ENCODE measurements at regions not wholly inside any gene's neighbourhood (a gene's known extent, or its start where the extent isn't known, plus 50 kb on each side); places are given as distances from the start of the nearest gene placed in this dataset.
"Not testable (repeated sequence)": the region's sequence is repeated elsewhere in the genome, so short reads cannot be mapped to it uniquely, and the experiment has no call there.

DNA sequence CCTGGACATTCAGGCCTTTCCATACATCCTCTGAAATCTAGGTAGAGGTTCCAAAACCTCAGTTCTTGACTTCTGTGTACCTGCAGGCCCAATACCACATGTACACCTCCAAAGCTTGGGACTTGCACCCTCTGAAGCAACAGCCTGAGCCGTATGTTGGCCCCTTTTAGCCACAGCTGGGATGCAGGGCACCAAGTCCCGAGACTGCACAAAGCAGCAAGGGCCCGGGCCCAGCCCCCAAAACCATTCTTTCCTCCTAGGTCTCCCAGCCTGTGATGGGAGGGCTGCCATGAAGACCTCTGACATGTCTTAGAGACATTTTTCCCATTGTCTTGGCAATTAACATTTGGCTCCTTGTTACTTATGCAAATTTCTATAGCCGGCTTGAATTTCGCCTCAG lies 107.4 kb upstream of the FRMD1 start:
- Histone ChIP-seq H3K4me1 (ENCODE audit: low read depth, poor library complexity, severe bottlenecking) (peaks cover 9% of the 10 kb centered on the region), H3K36me3 (ENCODE audit: insufficient read depth) (no peaks in the 10 kb centered on the region)

DNA sequence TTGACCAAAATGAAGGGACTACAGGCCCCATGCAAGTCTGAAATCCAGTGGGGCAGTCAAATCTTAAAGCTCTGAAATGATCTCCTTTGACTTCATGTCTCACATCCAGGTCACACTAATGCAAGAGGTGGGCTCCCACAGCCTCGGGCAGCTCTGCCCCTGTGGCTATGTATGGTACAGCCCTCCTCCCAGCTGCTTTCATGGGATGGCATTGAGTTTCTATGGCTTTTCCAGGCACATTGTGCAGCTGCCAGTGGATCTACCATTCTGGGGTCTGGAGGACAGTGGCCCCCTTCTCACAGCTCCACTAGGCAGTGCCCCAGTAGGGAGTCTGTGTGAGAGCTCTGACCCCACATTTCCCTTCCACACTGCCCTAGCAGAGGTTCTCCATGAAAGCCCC lies 107.0 kb upstream of the FRMD1 start:
- H3K27ac ChIP-seq; H3K4me2 ChIP-seq; H4K20me1 ChIP-seq (ENCODE audit: insufficient read depth); H3K27me3 ChIP-seq (ENCODE audit: insufficient read depth, low read depth); H3K9ac ChIP-seq; H2AFZ ChIP-seq (ENCODE audit: low read depth); H3K36me3 ChIP-seq (ENCODE audit: insufficient read depth); H3K79me2 ChIP-seq (ENCODE audit: insufficient read depth, low read depth); H3K4me3 ChIP-seq (IDR thresholded peaks at IDR 0.05; ENCODE audit: insufficient read depth, low read depth, low read length): not testable (repeated sequence)
- peaks cover 13% of the 10 kb centered on the region for H3K4me1 ChIP-seq (ENCODE audit: low read depth, poor library complexity, severe bottlenecking)

More for the DNA sequence above, 107.4 kb upstream of the FRMD1 start:
- Histone ChIP-seq H3K27ac (no peak overlapping the region), H3K4me2 (no peak overlapping the region), H4K20me1 (ENCODE audit: insufficient read depth) (no peaks in the 10 kb centered on the region), H3K79me2 (ENCODE audit: insufficient read depth, low read depth) (no peaks in the 10 kb centered on the region), H2AFZ (ENCODE audit: low read depth) (no peak overlapping the region), H3K9ac (no peak overlapping the region), H3K4me3 (IDR thresholded peaks at IDR 0.05; ENCODE audit: insufficient read depth, low read depth, low read length) (no peak overlapping the region), H3K27me3 (ENCODE audit: insufficient read depth, low read depth) (no peaks in the 10 kb centered on the region)
- TF ChIP-seq, protein P1, sequence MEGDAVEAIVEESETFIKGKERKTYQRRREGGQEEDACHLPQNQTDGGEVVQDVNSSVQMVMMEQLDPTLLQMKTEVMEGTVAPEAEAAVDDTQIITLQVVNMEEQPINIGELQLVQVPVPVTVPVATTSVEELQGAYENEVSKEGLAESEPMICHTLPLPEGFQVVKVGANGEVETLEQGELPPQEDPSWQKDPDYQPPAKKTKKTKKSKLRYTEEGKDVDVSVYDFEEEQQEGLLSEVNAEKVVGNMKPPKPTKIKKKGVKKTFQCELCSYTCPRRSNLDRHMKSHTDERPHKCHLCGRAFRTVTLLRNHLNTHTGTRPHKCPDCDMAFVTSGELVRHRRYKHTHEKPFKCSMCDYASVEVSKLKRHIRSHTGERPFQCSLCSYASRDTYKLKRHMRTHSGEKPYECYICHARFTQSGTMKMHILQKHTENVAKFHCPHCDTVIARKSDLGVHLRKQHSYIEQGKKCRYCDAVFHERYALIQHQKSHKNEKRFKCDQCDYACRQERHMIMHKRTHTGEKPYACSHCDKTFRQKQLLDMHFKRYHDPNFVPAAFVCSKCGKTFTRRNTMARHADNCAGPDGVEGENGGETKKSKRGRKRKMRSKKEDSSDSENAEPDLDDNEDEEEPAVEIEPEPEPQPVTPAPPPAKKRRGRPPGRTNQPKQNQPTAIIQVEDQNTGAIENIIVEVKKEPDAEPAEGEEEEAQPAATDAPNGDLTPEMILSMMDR (conservative IDR thresholded peaks at IDR 0.05; ENCODE audit: low read depth, low read length) = no peak

GRCh38 chr6:168184701-168185100 lies 105.7 kb upstream of the FRMD1 start:
- Histone ChIP-seq H2AFZ (ENCODE audit: low read depth) (no peak overlapping the region), H3K79me2 (ENCODE audit: insufficient read depth, low read depth) (no peaks in the 10 kb centered on the region), H3K4me2 (no peak overlapping the region), H3K4me3 (IDR thresholded peaks at IDR 0.05; ENCODE audit: insufficient read depth, low read depth, low read length) (no peak overlapping the region), H4K20me1 (ENCODE audit: insufficient read depth) (no peaks in the 10 kb centered on the region), H3K27me3 (ENCODE audit: insufficient read depth, low read depth) (no peaks in the 10 kb centered on the region), H3K36me3 (ENCODE audit: insufficient read depth) (no peaks in the 10 kb centered on the region), H3K9ac (no peak overlapping the region), H3K4me1 (ENCODE audit: low read depth, poor library complexity, severe bottlenecking) (peaks cover 27% of the 10 kb centered on the region), H3K27ac (no peak overlapping the region)
- TF ChIP-seq, protein P1 (conservative IDR thresholded peaks at IDR 0.05; ENCODE audit: low read depth, low read length) = no peak

- TF ChIP-seq, protein P1 (conservative IDR thresholded peaks at IDR 0.05; ENCODE audit: low read depth, low read length) = no peak
- no peak overlapping the region for H3K27ac ChIP-seq
- H2AFZ ChIP-seq (ENCODE audit: low read depth) = no peak overlapping the region
- H3K4me2 ChIP-seq = no peak overlapping the region
- no peak overlapping the region for H3K9ac ChIP-seq
- no peaks in the 10 kb centered on the region for H4K20me1 ChIP-seq (ENCODE audit: insufficient read depth)
- H3K79me2 ChIP-seq (ENCODE audit: insufficient read depth, low read depth) = no peaks in the 10 kb centered on the region
- H3K36me3 ChIP-seq (ENCODE audit: insufficient read depth) = no peaks in the 10 kb centered on the region
- no peak overlapping the region for H3K4me3 ChIP-seq (IDR thresholded peaks at IDR 0.05; ENCODE audit: insufficient read depth, low read depth, low read length)
- no peaks in the 10 kb centered on the region for H3K27me3 ChIP-seq (ENCODE audit: insufficient read depth, low read depth)
- H3K4me1 ChIP-seq (ENCODE audit: low read depth, poor library complexity, severe bottlenecking) = peaks cover 38% of the 10 kb centered on the region
These were observed 104.6 kb upstream of the FRMD1 start for GRCh38 chr6:168183613-168183970.

- H3K27ac ChIP-seq = no peak overlapping the region
- H3K27me3 ChIP-seq (ENCODE audit: insufficient read depth, low read depth) = no peaks in the 10 kb centered on the region
- H3K4me1 ChIP-seq (ENCODE audit: low read depth, poor library complexity, severe bottlenecking) = peaks cover 43% of the 10 kb centered on the region
- no peak overlapping the region for H3K4me3 ChIP-seq (IDR thresholded peaks at IDR 0.05; ENCODE audit: insufficient read depth, low read depth, low read length)
- TF ChIP-seq, protein P1 (conservative IDR thresholded peaks at IDR 0.05; ENCODE audit: low read depth, low read length) = no peak
- H4K20me1 ChIP-seq (ENCODE audit: insufficient read depth) = no peaks in the 10 kb centered on the region
- H3K4me2 ChIP-seq = no peak overlapping the region
- H2AFZ ChIP-seq (ENCODE audit: low read depth) = no peak overlapping the region
- no peak overlapping the region for H3K9ac ChIP-seq
- no peaks in the 10 kb centered on the region for H3K79me2 ChIP-seq (ENCODE audit: insufficient read depth, low read depth)
- no peaks in the 10 kb centered on the region for H3K36me3 ChIP-seq (ENCODE audit: insufficient read depth)
These were observed 104.0 kb upstream of the FRMD1 start for GRCh38 chr6:168182908-168183612.
